ENCODE measurements at regions not wholly inside any gene's neighbourhood (a gene's known extent, or its start where the extent isn't known, plus 50 kb on each side); places are given as distances from the start of the nearest gene placed in this dataset.

- H3K27ac ChIP-seq (ENCODE audit: low read depth, low read length), result no peak overlapping the region
Measured at GRCh38 chr6:102928109-102928508, 1534.6 kb downstream of the GRIK2 start.

More at GRCh38 chr6:102928109-102928508, 1534.6 kb downstream of the GRIK2 start:
- no peak for FAIRE-seq
- Histone ChIP-seq H3K14ac (ENCODE audit: insufficient read length) (no peak overlapping the region), H4K91ac (replicated peaks; ENCODE audit: insufficient read length, low read length) (no peak overlapping the region), H4K8ac (ENCODE audit: extremely low read depth, insufficient read depth, low read length) (no peak overlapping the region), H3K4me3 (ENCODE audit: extremely low read depth in 1 of 4, insufficient read depth in 2 of 4, low read depth in 3 of 4, low read length in 4 of 4) (no peak overlapping the region), H3K4ac (replicated peaks; ENCODE audit: insufficient read length, low read depth, low read length) (no peak overlapping the region), H2BK120ac (replicated peaks; ENCODE audit: low read depth, low read length) (no peak overlapping the region), H2AFZ (ENCODE audit: low read length) (no peak overlapping the region), H4K20me1 (replicated peaks in 1 of 2; ENCODE audit: control insufficient read depth in 1 of 2, insufficient read depth in 2 of 2, low read length in 2 of 2) (no peaks in the 10 kb centered on the region), H2BK20ac (ENCODE audit: low read length) (no peak overlapping the region), H3K23ac (ENCODE audit: insufficient read length) (no peak overlapping the region), H3K56ac (replicated peaks; ENCODE audit: insufficient read length, low read depth, low read length) (no peak overlapping the region), H3K36me3 (ENCODE audit: control insufficient read depth in 2 of 4, insufficient read depth in 4 of 4, low read length in 3 of 4) (no peaks in the 10 kb centered on the region), H2AK5ac (ENCODE audit: low read depth, low read length) (no peak overlapping the region), H4K5ac (ENCODE audit: insufficient read length, low read depth, low read length) (no peak overlapping the region), H3K9me3 (ENCODE audit: insufficient read depth in 2 of 2, low read depth in 1 of 2, low read length in 1 of 2) (no peaks in the 10 kb centered on the region), H2BK12ac (ENCODE audit: low read depth, low read length) (no peak overlapping the region), H3K18ac (ENCODE audit: extremely low read depth, low read length) (no peak overlapping the region), H3K4me2 (ENCODE audit: insufficient read depth in 1 of 2, low read depth in 2 of 2, low read length in 2 of 2) (no peak overlapping the region), H3K79me2 (ENCODE audit: control insufficient read depth in 1 of 2, insufficient read depth in 2 of 2, low read length in 2 of 2) (no peaks in the 10 kb centered on the region), H3K79me1 (ENCODE audit: low read depth, low read length) (no peaks in the 10 kb centered on the region), H3K4me1 (replicated peaks in 1 of 4; ENCODE audit: control insufficient read depth in 3 of 4, insufficient read depth in 4 of 4, low read length in 3 of 4) (no peaks in the 10 kb centered on the region), H2BK5ac (ENCODE audit: low read depth, low read length) (no peak overlapping the region), H3K23me2 (ENCODE audit: low read depth, low read length) (no peaks in the 10 kb centered on the region), H2BK15ac (ENCODE audit: low read length) (no peak overlapping the region), H3K27me3 (replicated peaks in 1 of 4; ENCODE audit: control insufficient read depth in 3 of 4, extremely low read depth in 1 of 4, insufficient read depth in 3 of 4, low read length in 3 of 4) (no peaks in the 10 kb centered on the region), H3K9ac (replicated peaks in 1 of 4; ENCODE audit: extremely low read depth in 1 of 4, low read depth in 3 of 4, low read length in 3 of 4) (no peak overlapping the region; a peak in 1 of 7 replicates)
- TF ChIP-seq ASH2L (IDR thresholded peaks at IDR 0.05; ENCODE audit: low read length) (no peak), SAP30 (IDR thresholded peaks at IDR 0.05; ENCODE audit: insufficient read depth, insufficient replicate concordance, low read length) (no peak), MAX (IDR thresholded peaks at IDR 0.05) (no peak), RBBP5 (IDR thresholded peaks at IDR 0.05; ENCODE audit: borderline replicate concordance, low read depth, low read length) (no peak), YY1 (IDR thresholded peaks at IDR 0.05; ENCODE audit: low read depth, low read length) (no peak), JUN (IDR thresholded peaks at IDR 0.05; ENCODE audit: low read depth, low read length) (no peak), ZNF274 (IDR thresholded peaks at IDR 0.05; ENCODE audit: borderline replicate concordance, extremely low read depth, low read length) (no peak), EP300 (IDR thresholded peaks at IDR 0.05; ENCODE audit: borderline replicate concordance in 1 of 2, low read depth in 2 of 2, low read length in 2 of 2) (no peak), BACH1 (IDR thresholded peaks at IDR 0.05; ENCODE audit: low read length) (no peak), TCF12 (IDR thresholded peaks at IDR 0.05; ENCODE audit: low read depth, low read length) (no peak), SP4 (IDR thresholded peaks at IDR 0.05; ENCODE audit: low read length) (no peak), RNF2 (IDR thresholded peaks at IDR 0.05; ENCODE audit: borderline replicate concordance, low read depth, low read length, missing control alignments, poor library complexity, severe bottlenecking) (no peak), TEAD4 (IDR thresholded peaks at IDR 0.05; ENCODE audit: low read depth, low read length) (no peak), RFX5 (IDR thresholded peaks at IDR 0.05; ENCODE audit: borderline replicate concordance, low read depth, low read length) (no peak), SRF (IDR thresholded peaks at IDR 0.05; ENCODE audit: low read depth, low read length) (no peak), SIRT6 (IDR thresholded peaks at IDR 0.05; ENCODE audit: low read length) (no peak)
- ChIA-PET CTCF (ENCODE audit: partially characterized antibody) (no interaction called here), POLR2A (ENCODE audit: partially characterized antibody) (no interaction called here)
- DNase-seq (ENCODE audit: low read depth in 1 of 2, low spot score in 2 of 2), result no peak
- WGBS, 2 experiments (ENCODE audit: extremely low coverage in 1 of 2, insufficient coverage in 1 of 2, insufficient read length in 1 of 2, insufficient replicate concordance in 2 of 2, low coverage in 1 of 2, low lambda C conversion rate in 2 of 2, missing lambda C conversion rate in 1 of 2), result 89% methylated on average over 3 of the region's 3 CpGs; no CpG with 5 or more reads in 1 of the 2 experiments

Data from H1 (cell line).